H9 (cell line): ENCODE measurements at regions not wholly inside any gene's neighbourhood (a gene's known extent, or its start where the extent isn't known, plus 50 kb on each side); places are given as distances from the start of the nearest gene placed in this dataset.

Experiments
- DNase-seq: peaks from one replicate; pipeline ENCODE4 v3.0.0-alpha.2; 2017
- H2AFZ ChIP-seq: one replicate; pipeline ENCODE4 v1.6.1; 2013; ENCODE audit warnings: mild to moderate bottlenecking, low read length, control low read depth, moderate library complexity
- H2AK5ac ChIP-seq: 2 replicates; pipeline ENCODE4 v1.6.1; 2013; ENCODE audit warnings: low read length, control low read depth, mixed read lengths; ENCODE audit not compliant: insufficient read length
- H2BK120ac ChIP-seq: one replicate; pipeline ENCODE4 v1.6.1; 2013; ENCODE audit warnings: low read depth, mild to moderate bottlenecking, low read length, control low read depth, inconsistent platforms; ENCODE audit not compliant: poor library complexity, severe bottlenecking
- H2BK12ac ChIP-seq: 2 replicates; pipeline ENCODE4 v1.6.1; 2013; ENCODE audit warnings: low read length, control low read depth, mixed read lengths, low read depth; ENCODE audit not compliant: insufficient read length
- H2BK15ac ChIP-seq: 2 replicates; pipeline ENCODE4 v1.6.1; 2013; ENCODE audit warnings: low read depth, low read length, control low read depth
- H2BK20ac ChIP-seq: one replicate; pipeline ENCODE4 v1.6.1; 2013; ENCODE audit warnings: low read depth, mild to moderate bottlenecking, low read length, control low read depth, inconsistent platforms; ENCODE audit not compliant: poor library complexity, severe bottlenecking
- H2BK5ac ChIP-seq: 2 replicates; pipeline ENCODE4 v1.6.1; 2013; ENCODE audit warnings: low read length, control low read depth, mixed read lengths; ENCODE audit not compliant: insufficient read length
- H3K14ac ChIP-seq: 2 replicates; pipeline ENCODE4 v1.6.1; 2013; ENCODE audit warnings: low read length, control low read depth; ENCODE audit not compliant: insufficient read depth
- H3K18ac ChIP-seq: 2 replicates; pipeline ENCODE4 v1.6.1; 2013; ENCODE audit warnings: low read depth, mild to moderate bottlenecking, mixed read lengths, low read length, control low read depth; ENCODE audit not compliant: insufficient read length
- H3K23ac ChIP-seq: 2 replicates; pipeline ENCODE4 v1.6.1; 2013; ENCODE audit warnings: low read length, control low read depth, mixed read lengths, low read depth; ENCODE audit not compliant: insufficient read length
- H3K23me2 ChIP-seq: 2 replicates; pipeline ENCODE4 v1.6.1; 2013; ENCODE audit warnings: low read depth, mild to moderate bottlenecking, mixed read lengths, low read length, control low read depth; ENCODE audit not compliant: insufficient read length, poor library complexity, severe bottlenecking
- H3K27ac ChIP-seq: 2 replicates; pipeline ENCODE4 v1.5.1; 2013; ENCODE audit warnings: low read length, control low read depth, mixed read lengths, low read depth; ENCODE audit not compliant: insufficient read length
- H3K27me3 ChIP-seq: 2 replicates; pipeline ENCODE4 v1.6.1; 2013; ENCODE audit warnings: low read length, control low read depth, inconsistent platforms; ENCODE audit not compliant: insufficient read depth
- H3K4ac ChIP-seq: 2 replicates; pipeline ENCODE4 v1.6.1; 2013; ENCODE audit warnings: low read depth, mild to moderate bottlenecking, control low read depth, inconsistent platforms, low read length, moderate library complexity
- H3K4me1 ChIP-seq: 2 replicates; pipeline ENCODE4 v1.6.1; 2013; ENCODE audit warnings: low read length, control low read depth, inconsistent platforms; ENCODE audit not compliant: insufficient read depth
- H3K4me2 ChIP-seq: 2 replicates; pipeline ENCODE4 v1.6.1; 2013; ENCODE audit warnings: low read length, control low read depth, mixed read lengths; ENCODE audit not compliant: insufficient read length, insufficient read depth
- H3K56ac ChIP-seq: 2 replicates; pipeline ENCODE4 v1.6.1; 2013; ENCODE audit warnings: low read depth, mild to moderate bottlenecking, mixed read lengths, low read length, control low read depth; ENCODE audit not compliant: insufficient read length
- H3K79me1 ChIP-seq: 2 replicates; pipeline ENCODE4 v1.6.1; 2013; ENCODE audit warnings: low read depth, mild to moderate bottlenecking, moderate library complexity, low read length, control low read depth, inconsistent platforms; ENCODE audit not compliant: insufficient read depth, poor library complexity, severe bottlenecking
- H3K79me2 ChIP-seq: 2 replicates; pipeline ENCODE4 v1.6.1; 2013; ENCODE audit warnings: low read length, control low read depth, inconsistent platforms; ENCODE audit not compliant: insufficient read depth
- H3K9ac ChIP-seq: 2 replicates; pipeline ENCODE4 v1.6.1; 2013; ENCODE audit warnings: low read length, control low read depth, mixed read lengths; ENCODE audit not compliant: insufficient read length; ENCODE audit errors: extremely low read depth
- H3K9me3 ChIP-seq: one replicate; pipeline ENCODE4 v1.6.1; 2013; ENCODE audit warnings: low read depth, low read length, inconsistent platforms; ENCODE audit not compliant: control insufficient read depth
- H3T11ph ChIP-seq: one replicate; pipeline ENCODE4 v1.6.1; 2013; ENCODE audit warnings: mild to moderate bottlenecking, low read length, control low read depth, inconsistent platforms
- H4K20me1 ChIP-seq: one replicate; pipeline ENCODE4 v1.6.1; 2013; ENCODE audit not compliant: control insufficient read depth, insufficient read length, insufficient read depth
- H4K5ac ChIP-seq: 2 replicates; pipeline ENCODE4 v1.6.1; 2013; ENCODE audit warnings: low read depth, mild to moderate bottlenecking, mixed read lengths, low read length, control low read depth; ENCODE audit not compliant: insufficient read length
- H4K8ac ChIP-seq: replicated peaks from 2 replicates; pipeline ENCODE4 v1.6.1; 2013; ENCODE audit warnings: low read length, control low read depth, mixed read lengths, low read depth; ENCODE audit not compliant: insufficient read length
- H4K91ac ChIP-seq: 2 replicates; pipeline ENCODE4 v1.6.1; 2013; ENCODE audit warnings: low read depth, mild to moderate bottlenecking, moderate library complexity, mixed read lengths, low read length, control low read depth; ENCODE audit not compliant: insufficient read length
- H3K27ac Mint-ChIP-seq, 3 experiments: 2 replicates in 2 of 3; 3 replicates in 1 of 3; pipeline ENCODE4 v1.8.0; 2020 to 2021; ENCODE audit warnings: mixed read lengths in 3 of 3, mild to moderate bottlenecking in 1 of 3, moderate library complexity in 1 of 3
- H3K27me3 Mint-ChIP-seq: 2 replicates; pipeline ENCODE4 v1.8.0; 2021; ENCODE audit warnings: low read depth, mild to moderate bottlenecking, moderate library complexity, mixed read lengths
- H3K36me3 Mint-ChIP-seq, 3 experiments: 2 replicates in 2 of 3; 3 replicates in 1 of 3; pipeline ENCODE4 v1.8.0; 2020 to 2021; ENCODE audit warnings: low read depth in 3 of 3, mixed read lengths in 3 of 3; ENCODE audit not compliant: insufficient read depth in 1 of 3
- H3K4me1 Mint-ChIP-seq, 2 experiments: 2 replicates each; pipeline ENCODE4 v1.8.0; 2020; ENCODE audit warnings: mixed read lengths in 2 of 2
- H3K4me3 Mint-ChIP-seq, 2 experiments: 2 replicates in 1 of 2; 3 replicates in 1 of 2; pipeline ENCODE4 v1.8.0; 2020 to 2021; ENCODE audit warnings: mild to moderate bottlenecking in 2 of 2, mixed read lengths in 2 of 2, moderate library complexity in 1 of 2
- H3K9me3 Mint-ChIP-seq, 2 experiments: 2 replicates in 1 of 2; 3 replicates in 1 of 2; pipeline ENCODE4 v1.8.0; 2020; ENCODE audit warnings: mild to moderate bottlenecking in 2 of 2, mixed read lengths in 2 of 2, moderate library complexity in 1 of 2
- CTCF ChIP-seq: fragments of 200-600 bp; sonication (generic); conservative IDR thresholded peaks from 3 replicates; pipeline ENCODE4 v1.8.0; 2021; ENCODE audit warnings: antibody characterized with exemption, mild to moderate bottlenecking

GRCh38 chr7:119256001-119256400 lies 1017.0 kb upstream of the KCND2 start:
- H3K56ac ChIP-seq, result no peak overlapping the region
- Mint-ChIP-seq H3K4me1 (no peaks in the 10 kb centered on the region), H3K27ac (no peak overlapping the region), H3K36me3 (no peaks in the 10 kb centered on the region), H3K9me3 (no peaks in the 10 kb centered on the region), H3K4me3 (no peak overlapping the region), H3K27me3 (no peaks in the 10 kb centered on the region)
- H2BK120ac ChIP-seq, result no peak overlapping the region
- no peak overlapping the region for H4K8ac ChIP-seq
- H3K23ac ChIP-seq, result no peak overlapping the region
- H3K9ac ChIP-seq, result no peak overlapping the region
- no peak for DNase-seq
- no peaks in the 10 kb centered on the region for H4K20me1 ChIP-seq
- H3K9me3 ChIP-seq, result no peaks in the 10 kb centered on the region
- H3K18ac ChIP-seq, result no peak overlapping the region
- no peaks in the 10 kb centered on the region for H3K27me3 ChIP-seq
- no peak overlapping the region for H2AK5ac ChIP-seq
- no peaks in the 10 kb centered on the region for H3K79me2 ChIP-seq
- H2BK20ac ChIP-seq, result no peak overlapping the region
- no peaks in the 10 kb centered on the region for H3K23me2 ChIP-seq
- no peak overlapping the region for H2BK15ac ChIP-seq
- no peak overlapping the region for H3K27ac ChIP-seq
- H3T11ph ChIP-seq, result no peak overlapping the region
- H3K79me1 ChIP-seq, result no peaks in the 10 kb centered on the region
- H2AFZ ChIP-seq, result no peak overlapping the region
- no peak overlapping the region for H3K4ac ChIP-seq
- H3K4me1 ChIP-seq, result no peaks in the 10 kb centered on the region
- H2BK5ac ChIP-seq, result no peak overlapping the region
- no peak overlapping the region for H2BK12ac ChIP-seq
- no peak overlapping the region for H4K5ac ChIP-seq
- no peak overlapping the region for H3K4me2 ChIP-seq
- no peak overlapping the region for H4K91ac ChIP-seq
- no peak for TF ChIP-seq CTCF
- no peak overlapping the region for H3K14ac ChIP-seq
